ENCODE measurements at regions not wholly inside any gene's neighbourhood (a gene's known extent, or its start where the extent isn't known, plus 50 kb on each side); places are given as distances from the start of the nearest gene placed in this dataset.
A peak's percentile ranks its signal among the peaks of the same experiment; 100 is the strongest.

- DNase-seq (ENCODE audit: low read depth): peak; percentile 46
Observed at GRCh38 chr13:111893607-111894443, 173.1 kb upstream of the SOX1 start.

- DNase-seq (ENCODE audit: low read depth): no peak
Observed at GRCh38 chr13:111895896-111896821, 170.8 kb upstream of the SOX1 start.

- DNase-seq (ENCODE audit: low read depth): no peak
Observed at GRCh38 chr13:111897178-111897845, 169.6 kb upstream of the SOX1 start.

- DNase-seq (ENCODE audit: low read depth): no peak
Observed at GRCh38 chr13:111897846-111898215, 169.1 kb upstream of the SOX1 start.

GRCh38 chr13:111898956-111899713 lies 167.8 kb upstream of the SOX1 start:
- DNase-seq (ENCODE audit: low read depth): no peak

GRCh38 chr13:111899714-111900389 lies 167.1 kb upstream of the SOX1 start:
- no peak for DNase-seq (ENCODE audit: low read depth)

- DNase-seq (ENCODE audit: low read depth): peak; percentile 33
Observed at GRCh38 chr13:111900390-111901131, 166.4 kb upstream of the SOX1 start.

- DNase-seq (ENCODE audit: low read depth): no peak
Observed at GRCh38 chr13:111901267-111901915, 165.6 kb upstream of the SOX1 start.

GRCh38 chr13:111902726-111903125 lies 164.2 kb upstream of the SOX1 start:
- peak; percentile 32 for DNase-seq (ENCODE audit: low read depth)

- peak; percentile 37 for DNase-seq (ENCODE audit: low read depth)
Observed at GRCh38 chr13:111903143-111903542, 163.8 kb upstream of the SOX1 start.

GRCh38 chr13:111904166-111904565 lies 162.8 kb upstream of the SOX1 start:
- DNase-seq (ENCODE audit: low read depth): no peak

- no peak for DNase-seq (ENCODE audit: low read depth)
Observed at GRCh38 chr13:111904701-111905608, 162.0 kb upstream of the SOX1 start.

GRCh38 chr13:111905609-111905945 lies 161.4 kb upstream of the SOX1 start:
- DNase-seq (ENCODE audit: low read depth): no peak

GRCh38 chr13:111906306-111906705 lies 160.6 kb upstream of the SOX1 start:
- no peak for DNase-seq (ENCODE audit: low read depth)

- no peak for DNase-seq (ENCODE audit: low read depth)
Observed at GRCh38 chr13:111906816-111907215, 160.1 kb upstream of the SOX1 start.

GRCh38 chr13:111907341-111907880 lies 159.5 kb upstream of the SOX1 start:
- DNase-seq (ENCODE audit: low read depth): no peak

- no peak for DNase-seq (ENCODE audit: low read depth)
Observed at GRCh38 chr13:111908361-111908760, 158.6 kb upstream of the SOX1 start.

- DNase-seq (ENCODE audit: low read depth): no peak
Observed at GRCh38 chr13:111908981-111909380, 158.0 kb upstream of the SOX1 start.

All from Daoy (cell line).